Activated naive CD4-positive, alpha-beta T cell treated with anti-CD3 and anti-CD28 coated beads, Interleukin-2, amount 10 ng/mL, durations not matched to agents 7 days and 5 days (primary cell): ENCODE measurements at regions not wholly inside any gene's neighbourhood (a gene's known extent, or its start where the extent isn't known, plus 50 kb on each side); places are given as distances from the start of the nearest gene placed in this dataset.
A peak's percentile ranks its signal among the peaks of the same experiment; 100 is the strongest.
"Not testable (repeated sequence)": the region's sequence is repeated elsewhere in the genome, so short reads cannot be mapped to it uniquely, and the experiment has no call there.

Experiments
- CTCF ChIA-PET: fragments of 350-600 bp; sonication (Branson Sonifier 250); formaldehyde crosslinking; loops from one replicate; lab custom pipeline; 2021; ENCODE audit warnings: antibody characterized with exemption; lab: Charles Lee
- DNase-seq: peaks from one replicate; pipeline ENCODE4 v3.0.0-alpha.2; 2020
- H3K27ac Mint-ChIP-seq: one replicate; pipeline ENCODE4 v1.8.0; 2021; ENCODE audit warnings: mild to moderate bottlenecking, moderate library complexity, mixed read lengths
- H3K27me3 Mint-ChIP-seq: one replicate; pipeline ENCODE4 v1.8.0; 2021; ENCODE audit warnings: mild to moderate bottlenecking, mixed read lengths
- H3K36me3 Mint-ChIP-seq: one replicate; pipeline ENCODE4 v1.8.0; 2021; ENCODE audit warnings: mixed read lengths
- H3K4me1 Mint-ChIP-seq: one replicate; pipeline ENCODE4 v1.8.0; 2021; ENCODE audit warnings: mixed read lengths
- H3K4me3 Mint-ChIP-seq: one replicate; pipeline ENCODE4 v1.8.0; 2021; ENCODE audit warnings: mild to moderate bottlenecking, moderate library complexity, mixed read lengths
- H3K9me3 Mint-ChIP-seq: one replicate; pipeline ENCODE4 v1.8.0; 2021; ENCODE audit warnings: mixed read lengths

GRCh38 chr6:137387096-137387764 lies 107.0 kb downstream of the OLIG3 start:
- Mint-ChIP-seq H3K27ac (no peak overlapping the region), H3K4me1 (peaks cover 53% of the 10 kb centered on the region), H3K27me3 (peaks cover 14% of the 10 kb centered on the region), H3K36me3 (peaks cover 14% of the 10 kb centered on the region), H3K9me3 (peaks cover 9% of the 10 kb centered on the region), H3K4me3 (no peak overlapping the region)
- CTCF ChIA-PET, result interaction anchor here (0.6 to 1.3 kb wide), 2 partner anchors 12 to 14 kb away, joined by 3 to 4 read pairs; no protein-coding TSS in a partner anchor
- no peak for DNase-seq

- Mint-ChIP-seq H3K36me3 (peaks cover 12% of the 10 kb centered on the region), H3K9me3 (peaks cover 10% of the 10 kb centered on the region), H3K27me3 (peaks cover 16% of the 10 kb centered on the region), H3K4me1 (peaks cover 31% of the 10 kb centered on the region)
- H3K27ac Mint-ChIP-seq, H3K4me3 Mint-ChIP-seq, DNase-seq: not testable (repeated sequence)
- CTCF ChIA-PET, result interaction anchor here (0.7 to 1.6 kb wide), 2 partner anchors 9 to 592 kb away, joined by 3 read pairs; no protein-coding TSS in a partner anchor
Observed at GRCh38 chr6:137383287-137383686, 110.9 kb downstream of the OLIG3 start.

- Mint-ChIP-seq H3K27me3 (peaks cover 13% of the 10 kb centered on the region), H3K4me3 (no peak overlapping the region), H3K27ac (no peak overlapping the region), H3K9me3 (peaks cover 8% of the 10 kb centered on the region), H3K4me1 (peaks cover 22% of the 10 kb centered on the region), H3K36me3 (peaks cover 4% of the 10 kb centered on the region)
- CTCF ChIA-PET, result no interaction called here
- DNase-seq, result no peak
Observed at GRCh38 chr6:137378090-137378369, 116.2 kb downstream of the OLIG3 start.

- Mint-ChIP-seq H3K9me3 (peaks cover 6% of the 10 kb centered on the region), H3K4me1 (peaks cover 10% of the 10 kb centered on the region), H3K27me3 (peaks cover 6% of the 10 kb centered on the region), H3K4me3 (no peak overlapping the region), H3K27ac (no peak overlapping the region), H3K36me3 (peaks cover 2% of the 10 kb centered on the region)
- DNase-seq, result no peak
- CTCF ChIA-PET, result interaction anchor here (0.9 to 1.3 kb wide), 3 partner anchors 12 to 16 kb away, joined by 3 to 4 read pairs (median 4); no protein-coding TSS in a partner anchor
Observed at GRCh38 chr6:137373296-137373695, 120.9 kb downstream of the OLIG3 start.

- Mint-ChIP-seq H3K36me3 (peaks cover 2% of the 10 kb centered on the region), H3K4me3 (no peak overlapping the region), H3K27ac (no peak overlapping the region), H3K27me3 (no peaks in the 10 kb centered on the region), H3K4me1 (peaks cover 10% of the 10 kb centered on the region), H3K9me3 (peaks cover 4% of the 10 kb centered on the region)
- DNase-seq, result no peak
- CTCF ChIA-PET, result interaction anchor here (0.9 to 1.3 kb wide), 3 partner anchors 12 to 15 kb away, joined by 3 to 4 read pairs (median 4); no protein-coding TSS in a partner anchor
Observed at GRCh38 chr6:137372532-137372931, 121.7 kb downstream of the OLIG3 start.

GRCh38 chr6:137371634-137372016 lies 122.6 kb downstream of the OLIG3 start:
- no peak for DNase-seq
- H3K4me3 Mint-ChIP-seq, result no peak overlapping the region
- H3K27me3 Mint-ChIP-seq, result no peaks in the 10 kb centered on the region
- CTCF ChIA-PET, result interaction anchor here (1.0 kb wide), 1 partner anchor 10 kb away, joined by 3 read pairs; no protein-coding TSS in a partner anchor
- H3K27ac Mint-ChIP-seq, result no peak overlapping the region
- H3K4me1 Mint-ChIP-seq, result peaks cover 10% of the 10 kb centered on the region
- peaks cover 4% of the 10 kb centered on the region for H3K9me3 Mint-ChIP-seq
- H3K36me3 Mint-ChIP-seq, result peaks cover 2% of the 10 kb centered on the region

GRCh38 chr6:137370871-137371633 lies 123.1 kb downstream of the OLIG3 start:
- peaks cover 4% of the 10 kb centered on the region for H3K4me1 Mint-ChIP-seq
- H3K27ac Mint-ChIP-seq, result no peak overlapping the region
- CTCF ChIA-PET, result interaction anchor here (0.8 to 1.0 kb wide), 2 partner anchors 9 to 29 kb away, joined by 3 read pairs; no protein-coding TSS in a partner anchor
- H3K27me3 Mint-ChIP-seq, result peaks cover 2% of the 10 kb centered on the region
- H3K36me3 Mint-ChIP-seq, result no peaks in the 10 kb centered on the region
- H3K9me3 Mint-ChIP-seq, result no peaks in the 10 kb centered on the region
- no peak overlapping the region for H3K4me3 Mint-ChIP-seq
- DNase-seq, result no peak

- H3K4me1 Mint-ChIP-seq, result peaks cover 9% of the 10 kb centered on the region
- H3K4me3 Mint-ChIP-seq, result no peak overlapping the region
- H3K36me3 Mint-ChIP-seq, result no peaks in the 10 kb centered on the region
- DNase-seq, result no peak
- H3K27ac Mint-ChIP-seq, result no peak overlapping the region
- CTCF ChIA-PET, result no interaction called here
- H3K9me3 Mint-ChIP-seq, result no peaks in the 10 kb centered on the region
- H3K27me3 Mint-ChIP-seq, result peaks cover 8% of the 10 kb centered on the region
Observed at GRCh38 chr6:137369136-137369535, 125.1 kb downstream of the OLIG3 start.

- Mint-ChIP-seq H3K4me3 (no peak overlapping the region), H3K9me3 (no peaks in the 10 kb centered on the region), H3K4me1 (peaks cover 27% of the 10 kb centered on the region), H3K36me3 (peaks cover 2% of the 10 kb centered on the region), H3K27ac (no peak overlapping the region), H3K27me3 (peaks cover 17% of the 10 kb centered on the region)
- CTCF ChIA-PET, result no interaction called here
- no peak for DNase-seq
Observed at GRCh38 chr6:137365707-137366437, 128.3 kb downstream of the OLIG3 start.

- peak overlapping the region; percentile 19 for H3K27ac Mint-ChIP-seq
- H3K4me1 Mint-ChIP-seq, result peaks cover 25% of the 10 kb centered on the region
- H3K4me3 Mint-ChIP-seq, result no peak overlapping the region
- CTCF ChIA-PET, result interaction anchor here (0.6 to 2.6 kb wide), 5 partner anchors 18 to 287 kb away, joined by 3 to 8 read pairs (median 4); no protein-coding TSS in a partner anchor
- no peaks in the 10 kb centered on the region for H3K9me3 Mint-ChIP-seq
- DNase-seq, result no peak
- H3K36me3 Mint-ChIP-seq, result peaks cover 2% of the 10 kb centered on the region
- H3K27me3 Mint-ChIP-seq, result peaks cover 21% of the 10 kb centered on the region
Observed at GRCh38 chr6:137363805-137364138, 130.4 kb downstream of the OLIG3 start.

GRCh38 chr6:137362878-137363804 lies 131.1 kb downstream of the OLIG3 start:
- Mint-ChIP-seq H3K9me3 (no peaks in the 10 kb centered on the region), H3K36me3 (peaks cover 2% of the 10 kb centered on the region), H3K4me1 (peaks cover 25% of the 10 kb centered on the region), H3K4me3 (no peak overlapping the region), H3K27me3 (peaks cover 25% of the 10 kb centered on the region), H3K27ac (peak overlapping the region; percentile 2)
- CTCF ChIA-PET, result interaction anchor here (0.6 to 2.6 kb wide), 5 partner anchors 19 to 288 kb away, joined by 3 to 8 read pairs (median 4); no protein-coding TSS in a partner anchor
- no peak for DNase-seq

- CTCF ChIA-PET, result interaction anchor here (1.1 to 2.6 kb wide), 3 partner anchors 10 to 54 kb away, joined by 3 to 8 read pairs (median 3); no protein-coding TSS in a partner anchor
- Mint-ChIP-seq H3K27me3 (peaks cover 29% of the 10 kb centered on the region), H3K27ac (no peak overlapping the region), H3K4me3 (no peak overlapping the region), H3K36me3 (peaks cover 2% of the 10 kb centered on the region), H3K4me1 (peaks cover 25% of the 10 kb centered on the region), H3K9me3 (no peaks in the 10 kb centered on the region)
- no peak for DNase-seq
Observed at GRCh38 chr6:137361701-137362100, 132.5 kb downstream of the OLIG3 start.

- DNase-seq, result no peak
- Mint-ChIP-seq H3K27me3 (peaks cover 22% of the 10 kb centered on the region), H3K4me3 (no peak overlapping the region), H3K9me3 (no peaks in the 10 kb centered on the region), H3K4me1 (peaks cover 16% of the 10 kb centered on the region), H3K27ac (no peak overlapping the region), H3K36me3 (no peaks in the 10 kb centered on the region)
- CTCF ChIA-PET, result interaction anchor here (0.8 kb wide), 1 partner anchor 14 kb away, joined by 4 read pairs; no protein-coding TSS in a partner anchor
Observed at GRCh38 chr6:137358273-137358672, 135.9 kb downstream of the OLIG3 start.
